ENCODE measurements at regions not wholly inside any gene's neighbourhood (a gene's known extent, or its start where the extent isn't known, plus 50 kb on each side); places are given as distances from the start of the nearest gene placed in this dataset.

DNA sequence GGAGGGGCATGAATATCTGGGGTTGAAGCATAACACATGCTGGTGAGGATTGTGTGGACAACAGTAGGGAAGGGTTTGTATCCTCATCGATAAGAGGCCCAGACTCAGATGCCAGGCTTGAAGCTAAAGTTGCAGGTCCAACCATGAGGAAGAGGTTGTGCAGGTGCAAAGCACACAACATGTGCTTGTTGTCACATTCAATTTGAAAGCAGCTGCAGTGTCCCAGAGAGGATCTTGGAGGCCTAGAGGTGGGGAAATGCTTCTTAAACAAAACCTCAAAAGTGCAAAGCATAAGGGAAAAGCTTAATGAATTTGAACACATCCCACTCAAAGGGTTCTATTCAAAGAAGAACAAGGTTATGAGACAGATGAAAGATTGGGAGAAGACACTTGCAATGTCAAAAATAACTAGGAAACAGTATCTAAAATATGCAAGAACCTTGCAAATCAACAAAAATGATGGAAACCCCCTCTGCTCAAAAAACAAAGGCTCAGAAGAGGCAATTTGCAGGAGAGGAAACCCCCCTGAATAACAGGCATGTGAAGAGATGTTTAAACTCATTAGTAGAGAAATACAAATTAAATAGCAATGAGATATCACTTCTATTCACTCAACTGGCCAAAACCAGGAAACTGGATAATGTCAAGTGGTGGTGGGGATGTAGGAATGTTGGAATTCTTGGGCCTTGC lies 187.1 kb downstream of the KATNAL1 start:
- no peak overlapping the region for H3K4me3 ChIP-seq (ENCODE audit: low read length in 3 of 3)
- peaks cover 0 to under 1% (median 0%) of the 10 kb centered on the region in 3 donors for H3K4me1 ChIP-seq (ENCODE audit: control insufficient read depth in 2 of 3, insufficient read depth in 2 of 3, low read depth in 1 of 3, low read length in 3 of 3)
- intact Hi-C loops (cut with DNase I): no loop called here
- DNase-seq: no peak
- TF ChIP-seq, protein P1, sequence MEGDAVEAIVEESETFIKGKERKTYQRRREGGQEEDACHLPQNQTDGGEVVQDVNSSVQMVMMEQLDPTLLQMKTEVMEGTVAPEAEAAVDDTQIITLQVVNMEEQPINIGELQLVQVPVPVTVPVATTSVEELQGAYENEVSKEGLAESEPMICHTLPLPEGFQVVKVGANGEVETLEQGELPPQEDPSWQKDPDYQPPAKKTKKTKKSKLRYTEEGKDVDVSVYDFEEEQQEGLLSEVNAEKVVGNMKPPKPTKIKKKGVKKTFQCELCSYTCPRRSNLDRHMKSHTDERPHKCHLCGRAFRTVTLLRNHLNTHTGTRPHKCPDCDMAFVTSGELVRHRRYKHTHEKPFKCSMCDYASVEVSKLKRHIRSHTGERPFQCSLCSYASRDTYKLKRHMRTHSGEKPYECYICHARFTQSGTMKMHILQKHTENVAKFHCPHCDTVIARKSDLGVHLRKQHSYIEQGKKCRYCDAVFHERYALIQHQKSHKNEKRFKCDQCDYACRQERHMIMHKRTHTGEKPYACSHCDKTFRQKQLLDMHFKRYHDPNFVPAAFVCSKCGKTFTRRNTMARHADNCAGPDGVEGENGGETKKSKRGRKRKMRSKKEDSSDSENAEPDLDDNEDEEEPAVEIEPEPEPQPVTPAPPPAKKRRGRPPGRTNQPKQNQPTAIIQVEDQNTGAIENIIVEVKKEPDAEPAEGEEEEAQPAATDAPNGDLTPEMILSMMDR (IDR thresholded peaks at IDR 0.05; ENCODE audit: borderline replicate concordance, extremely low read depth, insufficient read depth): no peak
- H3K36me3 ChIP-seq (ENCODE audit: control insufficient read depth in 2 of 3, insufficient read depth in 3 of 3, low read length in 3 of 3): no peaks in the 10 kb centered on the region
- H3K27me3 ChIP-seq (ENCODE audit: control insufficient read depth, insufficient read depth, low read length): no peaks in the 10 kb centered on the region
- no peaks in the 10 kb centered on the region for H3K9me3 ChIP-seq (ENCODE audit: control insufficient read depth in 2 of 3, insufficient read depth in 1 of 3, low read length in 3 of 3)
- no peak for FAIRE-seq
- no peak overlapping the region for H3K27ac ChIP-seq (ENCODE audit: low read depth in 2 of 2, low read length in 2 of 2)
- no peak overlapping the region for H3K9ac ChIP-seq (ENCODE audit: low read length in 3 of 3)

DNA sequence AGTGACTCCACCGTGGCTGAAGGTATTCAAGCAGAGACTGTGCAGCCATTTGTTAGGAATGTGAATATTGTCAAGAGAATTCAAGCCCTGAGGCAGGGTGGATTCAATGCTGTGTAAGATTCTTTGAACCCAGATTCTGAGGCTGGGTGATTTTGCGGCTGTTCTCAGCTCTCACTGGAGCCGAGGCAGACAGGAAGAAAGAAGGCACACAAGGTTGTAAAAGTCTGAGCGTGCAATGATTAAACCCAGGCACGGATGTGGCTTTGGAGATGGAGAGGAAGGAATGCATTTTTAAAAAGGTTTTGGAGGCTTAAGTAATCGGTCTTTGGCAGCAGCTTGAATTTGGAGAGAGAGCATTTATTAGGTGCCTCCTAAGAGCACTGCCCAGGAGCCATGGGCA lies 187.9 kb downstream of the KATNAL1 start:
- no peak overlapping the region for H3K4me3 ChIP-seq (ENCODE audit: low read length in 3 of 3)
- intact Hi-C loops (cut with DNase I): loop anchor here (10.0 kb wide), 1 partner anchor 345 kb away; no protein-coding TSS in a partner anchor
- TF ChIP-seq, protein P1 (IDR thresholded peaks at IDR 0.05; ENCODE audit: borderline replicate concordance, extremely low read depth, insufficient read depth): no peak
- no peaks in the 10 kb centered on the region for H3K27me3 ChIP-seq (ENCODE audit: control insufficient read depth, insufficient read depth, low read length)
- DNase-seq (peak in 1 of 5 donors; percentile 63), FAIRE-seq (no peak)
- peaks cover 0 to 3% (median 0%) of the 10 kb centered on the region in 3 donors for H3K4me1 ChIP-seq (ENCODE audit: control insufficient read depth in 2 of 3, insufficient read depth in 2 of 3, low read depth in 1 of 3, low read length in 3 of 3)
- no peak overlapping the region for H3K9ac ChIP-seq (ENCODE audit: low read length in 3 of 3)
- H3K9me3 ChIP-seq (ENCODE audit: control insufficient read depth in 2 of 3, insufficient read depth in 1 of 3, low read length in 3 of 3): no peaks in the 10 kb centered on the region
- no peaks in the 10 kb centered on the region for H3K36me3 ChIP-seq (ENCODE audit: control insufficient read depth in 2 of 3, insufficient read depth in 3 of 3, low read length in 3 of 3)
- no peak overlapping the region for H3K27ac ChIP-seq (ENCODE audit: low read depth in 2 of 2, low read length in 2 of 2)

DNA sequence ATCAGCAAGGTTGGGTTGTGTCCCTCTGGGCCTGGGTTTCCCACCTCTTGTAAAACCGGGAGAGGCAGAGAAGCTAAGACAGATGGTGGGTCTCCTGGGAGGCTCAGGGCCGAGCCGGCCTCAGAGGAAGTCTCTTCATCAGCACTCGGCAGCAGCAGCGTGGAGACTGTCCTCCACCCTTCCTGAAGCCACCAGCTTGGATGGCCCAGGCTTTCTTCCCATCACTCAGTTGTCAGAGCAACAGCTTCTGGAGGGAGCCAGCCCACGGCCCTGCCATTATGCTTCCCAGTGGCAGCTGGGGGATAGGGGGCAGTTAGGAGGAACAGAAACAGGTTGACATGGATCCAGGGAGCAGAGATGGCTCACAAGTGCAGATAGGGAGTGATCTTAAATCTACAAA lies 191.0 kb downstream of the KATNAL1 start:
- intact Hi-C loops (cut with DNase I): loop anchor here (10.0 kb wide), 1 partner anchor 342 kb away; no protein-coding TSS in a partner anchor
- FAIRE-seq (no peak), DNase-seq (no peak)
- Histone ChIP-seq H3K4me3 (ENCODE audit: low read length in 3 of 3) (no peak overlapping the region), H3K4me1 (ENCODE audit: control insufficient read depth in 2 of 3, insufficient read depth in 2 of 3, low read depth in 1 of 3, low read length in 3 of 3) (peaks cover 0 to 7% (median 4%) of the 10 kb centered on the region in 3 donors), H3K27me3 (ENCODE audit: control insufficient read depth, insufficient read depth, low read length) (no peaks in the 10 kb centered on the region), H3K27ac (ENCODE audit: low read depth in 2 of 2, low read length in 2 of 2) (no peak overlapping the region), H3K9ac (ENCODE audit: low read length in 3 of 3) (no peak overlapping the region), H3K9me3 (ENCODE audit: control insufficient read depth in 2 of 3, insufficient read depth in 1 of 3, low read length in 3 of 3) (no peaks in the 10 kb centered on the region), H3K36me3 (ENCODE audit: control insufficient read depth in 2 of 3, insufficient read depth in 3 of 3, low read length in 3 of 3) (no peaks in the 10 kb centered on the region)
- TF ChIP-seq, protein P1 (IDR thresholded peaks at IDR 0.05; ENCODE audit: borderline replicate concordance, extremely low read depth, insufficient read depth): no peak

Data from kidney (tissue), 13 donors.